ENCODE measurements at regions not wholly inside any gene's neighbourhood (a gene's known extent, or its start where the extent isn't known, plus 50 kb on each side); places are given as distances from the start of the nearest gene placed in this dataset.
"Not testable (repeated sequence)": the region's sequence is repeated elsewhere in the genome, so short reads cannot be mapped to it uniquely, and the experiment has no call there.

DNA sequence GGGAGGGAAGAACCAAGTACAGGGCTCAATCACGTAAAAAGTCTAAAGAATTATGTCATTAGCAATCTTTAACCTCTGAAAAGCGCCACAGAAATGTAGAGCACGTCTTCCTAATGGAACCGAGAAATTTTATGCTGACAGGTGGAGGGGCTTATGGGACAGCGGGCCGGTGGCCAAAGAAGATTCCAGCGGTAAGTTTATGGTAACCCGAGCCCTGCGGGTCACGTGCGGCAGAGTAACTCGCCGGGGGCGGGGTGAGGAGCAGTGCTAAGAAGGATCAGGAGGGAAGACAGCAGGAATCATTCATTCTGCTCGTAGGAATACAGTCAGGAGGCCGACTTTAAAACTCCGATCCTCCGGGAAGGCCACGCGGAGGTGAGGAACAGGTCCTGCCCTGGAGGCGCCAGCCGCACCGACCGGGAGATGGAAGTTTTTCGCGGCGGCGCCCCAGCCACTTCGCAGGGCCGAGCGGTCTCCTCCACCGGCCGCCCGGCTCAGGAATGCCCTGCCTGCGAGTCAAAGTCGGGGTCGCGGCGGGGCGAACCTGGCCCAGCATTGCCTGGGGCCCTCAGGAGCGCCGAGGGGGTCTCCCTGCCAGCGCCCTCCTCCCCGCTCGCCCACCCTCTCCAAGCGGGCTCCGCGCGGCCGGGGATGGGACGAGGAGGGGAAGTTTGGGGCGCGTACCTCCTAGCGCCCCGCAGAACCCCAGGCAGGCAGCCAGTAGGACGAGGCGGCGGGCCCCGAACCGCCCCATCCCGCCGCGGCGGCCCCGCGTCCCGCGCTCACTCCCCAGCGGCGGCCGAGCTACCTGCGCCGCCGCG, 101.8 kb downstream of the ESM1 start:
- DNase-seq = no peak

DNA sequence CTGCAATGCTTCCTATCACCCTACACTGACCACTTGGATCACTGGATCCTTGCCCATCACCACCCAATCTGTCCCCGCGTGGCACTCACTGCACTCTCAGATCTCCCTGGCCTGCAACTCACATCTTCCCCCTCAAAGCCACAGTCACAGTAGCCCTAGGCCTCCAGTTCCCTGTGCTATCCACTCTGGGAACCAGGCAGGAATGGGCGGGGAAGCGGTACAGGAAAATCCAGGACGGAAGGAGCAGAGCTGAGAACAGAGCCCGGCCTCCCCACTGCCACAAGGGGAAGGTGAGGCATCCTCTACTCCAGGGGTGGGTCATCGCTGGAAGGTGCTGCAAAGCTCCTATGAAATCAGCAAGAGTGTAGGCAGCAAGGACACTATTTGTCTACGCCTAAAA, 102.6 kb downstream of the ESM1 start:
- DNase-seq = no peak

DNA sequence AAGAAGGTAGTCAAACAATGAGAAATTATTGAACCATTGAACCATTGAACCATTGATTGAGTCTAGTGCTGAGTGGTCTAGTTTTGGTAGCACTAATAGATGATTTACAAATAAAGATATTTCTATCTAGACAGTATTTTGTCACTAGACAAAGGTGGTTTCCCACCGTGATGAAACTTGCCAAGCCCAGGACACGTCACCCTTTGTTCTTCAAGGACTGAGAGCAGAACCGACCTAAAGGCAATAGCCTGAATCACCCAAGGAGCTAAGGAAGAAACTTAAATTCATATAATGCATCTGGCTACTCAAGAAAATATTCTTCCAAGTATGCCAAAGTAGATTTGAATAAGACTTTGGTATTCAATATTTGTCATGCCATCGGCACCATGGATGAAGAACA, 103.3 kb downstream of the ESM1 start:
- no peak for DNase-seq

DNA sequence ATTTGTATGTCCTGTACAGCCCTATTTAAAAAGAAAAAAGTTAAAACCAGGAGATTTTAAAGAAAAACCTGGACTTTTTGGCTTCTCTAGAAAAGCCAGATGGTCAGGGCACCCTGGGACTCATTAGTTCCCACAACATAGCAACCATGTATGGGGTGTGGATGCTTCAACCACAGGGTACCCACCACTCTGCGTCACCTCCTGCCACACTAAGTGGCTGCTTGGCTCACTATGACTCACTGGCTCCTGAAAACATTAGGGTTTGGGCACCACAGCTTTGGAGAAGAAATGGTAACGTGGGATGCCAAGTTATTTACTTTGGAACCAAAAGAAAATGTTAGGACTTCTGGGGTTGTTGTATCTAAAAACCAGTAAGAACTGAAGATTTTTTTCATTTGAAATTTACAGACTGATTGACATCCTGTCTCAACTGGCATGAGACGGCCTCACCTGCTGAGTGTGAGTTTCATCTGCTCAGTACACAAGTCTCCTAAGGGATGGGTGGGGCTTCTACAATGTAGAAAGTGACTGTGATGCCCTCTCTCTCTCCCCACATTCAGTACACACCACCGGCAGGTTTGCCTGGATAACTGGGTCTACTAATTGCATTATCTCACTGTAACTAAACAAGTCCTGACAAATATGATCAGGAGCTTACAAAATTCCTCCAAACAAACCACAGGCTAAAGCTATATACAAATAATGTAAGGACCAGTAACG, 103.9 kb downstream of the ESM1 start:
- no peak for DNase-seq

DNA sequence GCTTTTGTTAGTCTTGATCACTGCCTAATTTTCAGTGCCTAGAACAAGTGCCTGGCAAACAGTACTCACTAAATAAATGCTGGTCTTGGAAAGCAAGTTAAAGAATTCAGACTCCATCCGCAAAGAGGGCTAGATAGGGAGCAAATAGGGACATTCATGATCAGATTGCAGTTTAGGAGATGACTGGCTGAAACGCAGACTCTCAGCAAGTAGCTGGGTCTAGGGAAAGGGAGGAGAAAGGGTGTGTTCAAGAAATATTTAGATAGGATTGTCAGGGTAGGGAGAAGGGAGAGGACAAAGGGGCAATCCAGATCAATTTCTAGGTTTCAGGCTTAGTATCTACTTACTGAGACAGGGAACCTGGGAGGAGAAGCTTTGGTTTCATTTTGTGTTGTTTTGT, 108.4 kb downstream of the ESM1 start:
- no peak for DNase-seq

DNA sequence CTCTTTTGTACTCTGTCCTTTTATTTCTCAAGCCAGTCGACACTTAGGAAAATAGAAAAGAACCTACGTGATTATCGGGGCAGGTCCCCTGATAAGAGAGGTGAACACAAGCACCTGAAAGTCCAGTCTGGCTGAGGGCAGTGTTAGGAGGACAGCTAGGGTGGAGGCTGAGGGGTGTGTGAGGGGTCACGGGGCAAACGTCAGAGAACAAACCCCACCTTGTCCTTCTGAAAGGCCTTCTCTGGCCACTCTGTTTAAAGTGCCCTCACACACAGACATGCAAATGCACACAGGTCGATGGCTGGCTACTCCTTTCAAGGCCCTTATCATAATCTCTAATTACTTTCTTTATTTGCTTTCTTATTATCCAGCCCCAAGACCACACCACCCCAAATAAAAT, 108.8 kb downstream of the ESM1 start:
- DNase-seq = no peak

DNA sequence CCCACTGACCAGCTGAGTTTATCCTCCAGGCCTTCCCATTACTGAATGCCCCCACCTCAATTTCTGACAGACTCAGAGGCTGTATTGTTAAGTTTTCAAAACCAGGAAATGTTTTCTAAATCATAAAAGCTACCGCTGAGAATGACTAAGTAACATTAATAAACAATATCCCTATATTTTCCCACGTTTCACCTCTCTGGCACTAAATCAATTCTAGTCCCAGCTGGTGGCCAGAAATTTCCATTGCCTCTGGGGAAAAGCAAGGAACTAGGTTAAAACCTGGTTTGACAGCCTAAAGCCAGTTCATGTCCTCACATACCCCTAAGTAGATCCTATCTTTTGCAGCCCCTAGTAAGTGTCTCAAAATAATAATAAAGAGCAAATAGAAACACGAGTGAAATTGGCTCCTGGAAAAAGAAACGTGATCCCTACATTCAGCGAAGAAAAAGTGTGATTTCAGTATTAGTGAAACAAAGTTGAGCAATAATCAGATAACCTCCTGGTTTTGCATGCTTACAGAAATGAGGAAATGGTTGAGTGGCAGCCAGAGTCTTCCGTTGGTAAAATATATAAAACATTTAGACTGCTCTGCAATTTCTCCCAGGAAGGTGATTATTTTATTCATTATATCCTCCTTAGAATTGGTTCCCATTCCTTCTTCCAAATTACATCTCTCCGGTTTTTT, 110.9 kb downstream of the ESM1 start:
- DNase-seq = no peak

DNA sequence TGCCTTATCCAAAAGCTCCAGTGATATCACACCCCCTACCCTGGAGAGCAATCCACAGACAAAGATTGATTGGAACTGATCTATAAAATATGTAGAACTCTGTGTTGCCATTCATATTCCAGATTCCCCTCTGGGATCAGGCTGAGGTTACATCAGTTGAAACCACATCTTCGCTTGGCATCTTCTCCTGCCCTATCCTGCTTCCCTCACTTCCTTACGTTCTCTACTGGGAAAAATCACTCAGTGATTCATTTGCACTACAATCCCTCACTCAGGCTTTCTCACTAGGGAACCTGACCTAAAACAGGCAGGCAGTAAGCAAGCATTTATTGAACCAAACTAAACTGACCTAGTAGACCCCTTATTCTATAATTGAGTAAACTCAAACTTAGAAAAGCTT, 111.7 kb downstream of the ESM1 start:
- no peak for DNase-seq

DNA sequence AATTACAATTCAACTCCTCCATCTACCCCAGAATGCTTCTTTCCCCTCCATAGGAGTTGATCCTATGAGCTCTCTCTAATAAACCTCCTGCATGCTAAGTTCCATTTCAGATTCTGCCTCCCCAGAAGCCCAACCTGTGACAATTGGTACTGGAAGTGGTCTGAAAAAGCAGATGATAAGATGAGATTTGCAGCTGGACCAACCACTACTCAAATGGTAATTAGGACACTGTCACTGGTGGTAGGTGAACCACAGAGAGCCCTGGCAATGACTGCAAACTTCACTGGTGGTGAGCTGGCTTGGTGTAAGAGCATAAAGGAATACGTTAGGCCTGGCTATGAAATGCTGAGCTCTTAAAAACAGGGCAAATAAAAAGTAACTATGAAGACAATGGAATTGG, 112.6 kb downstream of the ESM1 start:
- DNase-seq = no peak

DNA sequence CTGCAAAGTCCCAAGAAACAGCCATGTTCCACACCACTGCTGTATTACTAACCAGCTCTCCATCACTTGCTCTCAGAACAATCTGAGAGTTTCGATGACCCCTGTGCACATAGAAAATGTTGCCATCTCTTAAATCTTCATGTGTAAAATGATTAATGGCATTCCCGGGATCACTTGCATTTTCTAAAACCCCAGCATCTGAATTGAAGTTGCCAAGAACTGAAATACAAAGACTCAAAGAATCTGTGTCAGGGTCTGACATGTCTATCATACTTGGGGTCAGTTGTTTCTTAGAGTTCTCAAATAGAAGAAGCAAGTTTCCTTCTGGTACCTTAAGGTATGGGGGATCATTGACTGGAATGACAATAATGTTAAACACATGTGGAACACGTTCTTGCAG, 115.1 kb downstream of the ESM1 start:
- no peak for DNase-seq

DNA sequence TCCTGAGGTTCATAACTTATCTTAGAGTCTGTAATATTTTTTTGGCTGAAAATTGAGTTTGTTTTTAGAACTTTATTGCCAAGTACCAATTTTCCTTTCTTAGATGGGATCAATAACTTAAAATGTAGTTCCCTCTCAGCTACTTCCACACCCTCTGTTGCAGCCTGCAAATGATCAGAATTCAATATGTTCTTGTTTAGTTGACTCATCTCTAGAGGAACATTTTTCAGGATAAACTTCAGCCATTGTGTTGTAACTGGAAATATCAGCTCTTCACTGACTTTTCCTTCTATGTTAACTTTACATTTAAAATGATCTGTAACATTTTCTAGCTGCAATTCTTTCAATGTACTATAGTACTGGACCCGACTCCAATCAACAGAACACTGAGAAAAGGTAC, 115.7 kb downstream of the ESM1 start:
- no peak for DNase-seq

DNA sequence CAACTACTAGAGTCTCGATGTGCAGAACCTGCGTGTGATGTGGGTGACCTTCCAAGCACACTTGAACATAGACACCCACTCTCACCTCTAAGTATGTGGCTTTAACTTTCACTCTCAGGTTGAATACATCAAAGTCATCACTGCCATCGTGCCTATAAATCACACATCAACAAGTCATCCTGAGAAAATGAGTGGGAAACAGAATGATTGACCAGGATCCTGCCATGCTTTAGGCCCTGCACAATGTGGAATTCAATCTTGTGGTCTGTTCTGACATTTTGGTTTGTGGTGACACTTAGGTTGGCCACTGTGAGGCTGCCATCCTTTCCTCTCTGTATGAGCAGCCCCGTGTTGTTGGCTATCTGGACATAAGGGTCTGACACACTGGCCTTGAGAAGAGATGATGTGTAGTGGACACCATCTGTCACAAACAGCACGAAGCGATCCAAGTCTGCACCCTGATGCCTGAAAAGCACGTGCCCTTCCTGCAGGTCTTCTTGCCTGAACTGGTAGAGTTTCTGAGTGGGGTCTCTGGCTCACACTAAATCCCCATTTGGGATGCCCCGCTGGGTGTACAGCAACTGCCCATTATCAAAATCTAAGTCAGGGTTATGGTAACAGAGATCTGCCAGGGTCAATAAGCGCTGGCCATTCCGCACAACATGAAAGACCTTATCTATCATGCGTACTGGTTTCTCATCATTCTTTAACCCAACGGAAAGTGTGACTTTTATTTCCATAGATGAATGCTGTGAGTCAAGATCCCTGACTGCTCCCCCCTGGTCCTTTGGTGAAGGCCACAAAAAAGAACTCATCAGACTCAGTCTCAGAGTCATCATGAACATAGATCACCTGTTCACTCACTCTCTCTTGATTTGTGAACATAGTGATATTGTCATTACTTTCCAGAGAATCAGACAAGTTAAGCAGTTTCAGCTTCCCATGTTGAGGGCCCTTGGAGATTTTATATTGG, 116.6 kb downstream of the ESM1 start:
- no peak for DNase-seq

DNA sequence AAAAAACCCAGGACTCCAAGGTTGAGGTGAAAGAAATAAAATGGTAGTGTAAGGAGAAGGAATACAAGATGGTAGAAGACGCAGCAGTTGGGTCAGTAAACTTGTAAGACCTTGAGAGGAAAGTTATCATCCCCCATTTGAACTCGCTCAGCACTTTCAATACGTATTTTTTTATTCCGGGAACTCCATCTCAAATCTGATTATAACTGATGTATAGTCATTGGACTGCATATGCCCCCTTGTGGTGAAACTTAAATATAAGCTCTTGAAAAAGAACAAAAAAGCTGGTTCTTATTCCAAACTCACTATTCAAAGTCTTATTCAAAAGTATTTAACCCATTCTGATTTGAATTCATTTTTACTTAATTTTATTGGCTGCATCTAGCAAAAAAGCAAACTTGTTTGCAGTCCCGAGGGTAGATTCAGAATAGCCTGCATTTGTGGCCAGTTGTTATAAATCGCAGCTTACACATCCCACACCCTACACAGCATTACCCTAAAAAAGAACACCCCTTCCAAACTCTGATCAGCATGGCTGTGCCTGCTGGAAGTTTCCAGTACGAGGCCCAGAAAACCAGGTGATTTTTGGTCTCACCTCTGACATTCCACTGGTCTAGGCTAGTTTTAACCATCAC, 118.0 kb downstream of the ESM1 start:
- no peak for DNase-seq

DNA sequence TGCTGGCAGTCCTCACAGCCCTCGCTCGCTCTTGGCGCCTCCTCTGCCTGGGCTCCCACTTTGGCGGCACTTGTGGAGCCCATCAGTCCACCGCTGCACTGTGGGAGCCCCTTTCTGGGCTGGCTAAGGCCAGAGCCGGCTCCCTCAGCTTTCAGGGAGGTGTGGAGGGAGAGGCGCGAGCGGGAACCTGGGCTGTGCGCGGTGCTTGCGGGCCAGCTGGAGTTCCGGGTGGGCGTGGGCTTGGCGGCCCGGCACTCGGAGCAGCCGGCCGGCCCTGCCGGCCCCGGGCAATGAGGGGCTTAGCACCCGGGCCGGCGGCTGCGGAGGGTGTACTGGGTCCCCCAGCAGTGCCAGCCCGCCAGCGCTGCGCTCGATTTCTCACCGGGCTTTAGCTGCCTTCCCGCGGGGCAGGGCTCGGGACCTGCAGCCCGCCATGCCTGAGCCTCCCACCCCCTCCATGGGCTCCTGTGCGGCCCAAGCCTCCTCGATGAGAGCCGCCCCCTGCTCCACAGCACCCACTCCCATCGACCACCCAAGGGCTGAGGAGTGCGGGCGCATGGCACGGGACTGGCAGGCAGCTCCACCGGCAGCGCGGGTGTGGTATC, 120.4 kb downstream of the ESM1 start:
- DNase-seq = not testable (repeated sequence)

DNA sequence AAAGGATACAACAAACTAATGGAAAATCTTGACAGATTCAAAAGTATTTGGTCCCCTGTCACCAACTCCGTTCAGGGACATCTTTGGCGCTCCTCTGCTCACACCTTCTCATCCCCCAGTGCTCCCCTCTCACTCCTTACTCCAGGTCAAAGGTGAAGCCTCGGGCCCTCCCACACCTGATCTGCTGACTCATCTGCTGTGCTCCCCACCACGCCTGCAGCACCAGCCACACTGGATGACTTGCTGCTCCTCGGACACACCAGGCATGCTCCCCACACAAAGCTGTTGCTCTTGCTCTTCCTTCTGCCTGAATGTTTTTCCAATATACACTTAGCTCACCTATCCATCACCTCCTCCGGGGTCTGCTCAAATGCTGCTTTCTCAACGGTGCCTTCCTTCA, 123.4 kb downstream of the ESM1 start:
- DNase-seq = no peak

DNA sequence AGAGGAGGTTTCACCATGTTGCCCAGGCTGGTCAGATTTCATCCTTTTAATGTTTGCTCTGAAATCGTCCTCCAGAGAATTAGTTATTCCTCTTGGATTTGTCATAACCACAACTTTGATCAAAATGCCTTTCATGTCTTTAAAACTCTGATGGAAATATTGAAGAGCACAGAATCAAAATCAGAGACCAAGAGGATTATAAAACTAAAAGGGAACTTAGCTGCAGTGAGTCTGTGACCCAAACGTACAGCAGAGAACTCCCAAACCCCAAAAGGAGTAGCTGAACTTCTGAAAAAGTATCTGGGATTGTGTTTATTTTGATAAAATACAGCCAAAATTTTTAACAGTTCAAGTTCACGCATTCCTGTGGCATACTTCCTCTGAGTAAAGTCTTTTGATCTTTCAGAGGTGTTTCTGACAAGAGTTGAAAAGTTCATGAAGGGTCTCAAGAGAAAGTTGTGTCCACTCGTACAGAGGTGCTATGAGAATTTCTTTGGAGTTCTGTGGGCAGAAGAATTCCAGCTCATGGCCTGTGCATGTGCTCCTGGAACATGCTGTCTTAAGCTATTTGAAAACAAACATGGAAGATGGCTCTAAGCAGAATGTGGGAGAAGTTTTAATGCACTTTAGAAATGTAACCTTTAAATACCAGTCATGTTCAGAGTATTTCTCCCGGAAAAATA, 124.0 kb downstream of the ESM1 start:
- no peak for DNase-seq

DNA sequence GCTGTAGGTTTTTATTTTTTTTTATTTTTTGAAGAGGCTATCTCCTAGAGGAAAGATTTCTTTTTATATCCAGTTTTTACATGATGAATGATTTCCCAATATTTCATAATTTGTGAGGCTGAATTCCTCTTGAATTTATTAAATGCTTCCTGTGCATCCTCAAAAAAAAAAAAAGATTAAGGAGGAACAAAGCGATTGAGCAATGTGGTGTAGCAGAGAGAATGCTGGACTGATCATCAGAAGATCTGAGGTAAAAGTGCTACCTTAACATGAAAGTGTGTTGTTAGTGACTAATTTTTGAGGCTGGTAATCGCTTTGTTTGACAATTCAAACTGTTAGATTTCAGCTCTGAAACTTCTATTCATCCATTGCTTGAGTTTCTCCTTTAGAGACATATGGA, 125.1 kb downstream of the ESM1 start:
- no peak for DNase-seq

DNA sequence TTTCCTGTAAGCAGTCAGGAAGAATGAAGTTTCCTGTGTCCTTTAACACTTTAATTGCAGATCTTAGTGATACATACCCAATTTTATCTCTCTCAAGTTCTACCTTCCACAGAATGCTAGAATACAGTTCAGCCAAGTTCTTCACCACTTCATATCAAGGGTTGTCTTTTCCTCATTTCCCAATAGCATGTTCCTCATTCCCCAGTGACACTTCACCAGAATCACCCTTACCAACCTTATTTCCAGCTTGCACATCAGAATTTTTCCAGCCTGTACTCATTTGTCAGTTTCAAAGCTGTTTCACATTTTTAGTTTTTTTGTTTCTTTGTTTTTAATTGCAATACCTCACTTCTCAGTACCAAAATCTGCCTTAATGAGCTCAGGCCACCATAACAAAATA, 126.1 kb downstream of the ESM1 start:
- no peak for DNase-seq

DNA sequence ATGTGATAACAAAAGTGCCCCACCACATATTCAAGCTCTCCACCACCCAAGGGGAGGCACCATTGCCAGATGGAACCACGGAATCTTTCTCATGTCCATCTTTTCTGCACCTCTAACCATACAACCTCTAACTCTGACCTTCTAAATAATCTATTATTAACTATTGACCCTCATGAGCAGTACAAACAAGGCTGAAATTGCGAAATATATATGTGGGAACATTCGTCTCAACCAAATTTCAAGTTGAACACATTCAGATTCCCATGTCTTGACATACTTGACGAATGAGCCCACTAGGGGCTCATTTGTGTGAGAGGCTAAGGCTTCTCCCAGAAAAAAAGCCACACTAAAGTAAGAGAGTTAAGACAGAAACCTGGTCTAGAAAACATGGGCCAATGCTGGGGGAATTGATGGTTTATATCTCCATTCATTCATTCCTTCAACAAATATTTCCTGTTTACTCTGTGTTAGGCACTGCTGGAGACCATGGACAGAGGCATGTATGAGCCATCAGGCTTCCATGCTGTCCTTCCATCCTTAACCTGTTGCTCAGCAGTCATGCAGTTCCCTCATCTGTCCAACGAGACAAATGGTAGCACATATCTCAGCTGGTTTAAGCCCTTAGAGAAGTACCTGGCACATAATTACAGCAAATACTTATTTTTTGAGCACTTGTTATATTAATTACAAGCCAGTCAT, 130.4 kb downstream of the ESM1 start:
- no peak for DNase-seq

DNA sequence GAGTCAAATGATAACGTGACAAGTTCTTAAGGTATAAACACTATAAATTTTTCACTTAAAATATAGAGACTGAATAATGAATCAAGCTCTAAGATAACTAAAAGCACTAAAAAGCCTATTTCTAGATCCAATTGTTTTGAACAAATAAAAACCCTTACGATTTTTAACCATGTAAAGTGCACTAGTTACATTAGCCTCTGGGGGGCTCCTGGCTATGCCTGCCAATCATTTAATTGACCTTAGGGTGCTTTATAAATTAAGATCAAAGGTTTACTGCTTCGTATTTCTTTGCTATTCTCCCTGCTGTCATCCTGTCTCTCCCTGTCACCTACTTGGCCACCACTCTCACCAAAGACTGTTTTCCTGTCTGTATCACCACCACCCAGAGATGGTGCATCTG, 133.4 kb downstream of the ESM1 start:
- DNase-seq = no peak

DNA sequence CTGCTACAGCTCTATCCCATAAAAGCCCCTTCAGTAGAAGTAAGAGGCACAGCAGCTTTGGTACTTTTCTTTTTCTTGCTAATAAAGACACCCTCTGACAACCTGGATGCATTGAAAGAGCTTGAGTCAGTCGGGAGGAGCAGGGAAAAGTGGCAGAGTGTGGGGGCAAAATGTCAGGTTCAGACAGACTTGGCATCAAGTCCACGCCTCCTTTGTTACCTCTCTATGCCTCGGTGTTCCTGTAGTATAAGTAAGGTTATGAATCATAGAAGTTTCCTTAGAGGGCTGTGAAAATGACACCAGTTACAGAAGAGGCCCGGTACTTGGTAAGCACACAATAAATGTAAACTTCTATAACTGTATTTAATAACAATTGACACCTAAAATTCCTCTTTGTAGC, 133.9 kb downstream of the ESM1 start:
- DNase-seq = no peak

Measured in CD4-positive, alpha-beta T cell treated with Interleukin-6 for 4 hours (primary cell).